HG02623 (cell line): ENCODE measurements at regions not wholly inside any gene's neighbourhood (a gene's known extent, or its start where the extent isn't known, plus 50 kb on each side); places are given as distances from the start of the nearest gene placed in this dataset.

Experiments used
- ATAC-seq: cut with Tn5 transposase; IDR thresholded peaks from one replicate; pipeline ENCODE4 v1.9.1; 2021; ENCODE audit warnings: moderate library complexity; ENCODE audit not compliant: unreplicated experiment

GRCh38 chr2:235139956-235140800 is 188.4 kb downstream of the SH3BP4 start:
- ATAC-seq = no peak

DNA sequence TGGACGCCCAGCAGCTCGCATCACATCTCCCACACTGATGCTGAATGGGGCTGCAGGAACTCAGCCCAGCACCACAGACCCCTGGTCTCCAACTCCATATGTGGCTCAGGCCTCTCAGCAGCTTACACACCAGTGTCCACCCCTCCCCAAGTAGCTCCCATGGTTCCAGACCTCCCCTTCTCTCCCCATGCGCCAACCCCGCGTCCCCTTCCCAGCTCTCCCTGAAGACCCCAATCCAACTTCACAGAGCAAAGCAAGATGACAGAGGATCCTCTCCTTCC is 188.9 kb downstream of the SH3BP4 start:
- no peak for ATAC-seq

GRCh38 chr2:235141411-235142128 is 189.8 kb downstream of the SH3BP4 start:
- no peak for ATAC-seq

DNA sequence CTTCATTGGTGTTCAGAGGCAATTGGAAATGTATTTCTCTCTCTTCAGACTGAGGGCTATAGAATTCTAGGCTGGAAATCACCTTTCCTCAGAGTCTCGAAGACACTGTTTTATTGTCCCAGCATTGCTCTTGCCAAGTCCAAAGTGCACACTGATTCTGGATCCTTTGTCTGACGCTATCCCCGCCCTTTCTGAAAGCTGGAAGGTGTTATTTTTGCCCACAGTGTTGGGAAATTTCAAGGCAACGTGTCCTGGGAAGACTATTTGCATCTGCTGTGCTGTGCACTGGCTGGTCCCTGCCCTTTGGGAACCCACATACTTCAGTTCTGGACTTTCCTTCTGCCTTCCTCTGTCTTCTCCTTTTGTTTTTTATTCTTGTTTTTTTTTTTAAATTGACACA is 190.8 kb downstream of the SH3BP4 start:
- no peak for ATAC-seq

DNA sequence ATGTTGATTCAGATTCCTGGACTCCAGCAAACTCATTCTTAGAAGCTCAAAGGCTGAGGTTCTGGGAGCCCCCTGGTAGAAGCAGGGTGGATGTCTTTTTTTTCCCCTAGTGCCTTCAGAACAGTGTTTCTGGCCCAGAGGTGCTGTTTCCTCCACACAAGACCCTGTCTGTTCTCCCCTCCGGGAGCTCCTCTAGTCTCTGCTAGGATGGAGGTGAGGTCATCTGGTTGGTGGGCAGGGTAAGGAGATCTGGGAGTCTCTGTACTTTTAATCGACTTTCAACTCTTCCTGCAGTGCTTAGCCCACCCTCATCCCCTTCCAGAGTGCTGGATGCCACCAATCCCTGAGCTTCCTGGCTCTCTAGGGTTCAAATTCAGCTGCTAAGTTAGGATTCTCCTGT is 192.0 kb downstream of the SH3BP4 start:
- ATAC-seq = no peak

DNA sequence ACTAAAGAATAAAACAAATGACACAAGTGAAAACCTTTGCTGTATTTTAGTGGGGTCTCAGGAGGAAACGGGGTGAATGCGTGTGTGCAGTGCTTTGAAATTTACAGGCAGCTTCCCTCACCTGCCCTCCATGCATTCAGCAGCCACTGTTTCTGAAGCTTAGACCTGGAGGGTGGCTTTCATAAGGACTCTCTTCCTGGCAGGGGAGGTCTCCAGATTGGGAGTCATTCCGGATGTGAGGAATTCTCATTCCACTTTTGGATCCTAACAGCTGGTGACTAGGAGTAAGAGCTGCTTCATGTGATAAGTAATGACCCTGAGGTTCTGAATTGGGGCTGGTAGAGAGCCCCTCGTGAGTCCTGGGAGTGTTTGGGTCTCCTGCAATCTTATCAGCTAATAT is 192.5 kb downstream of the SH3BP4 start:
- ATAC-seq = no peak

GRCh38 chr2:235146206-235146605 is 194.4 kb downstream of the SH3BP4 start:
- no peak for ATAC-seq

DNA sequence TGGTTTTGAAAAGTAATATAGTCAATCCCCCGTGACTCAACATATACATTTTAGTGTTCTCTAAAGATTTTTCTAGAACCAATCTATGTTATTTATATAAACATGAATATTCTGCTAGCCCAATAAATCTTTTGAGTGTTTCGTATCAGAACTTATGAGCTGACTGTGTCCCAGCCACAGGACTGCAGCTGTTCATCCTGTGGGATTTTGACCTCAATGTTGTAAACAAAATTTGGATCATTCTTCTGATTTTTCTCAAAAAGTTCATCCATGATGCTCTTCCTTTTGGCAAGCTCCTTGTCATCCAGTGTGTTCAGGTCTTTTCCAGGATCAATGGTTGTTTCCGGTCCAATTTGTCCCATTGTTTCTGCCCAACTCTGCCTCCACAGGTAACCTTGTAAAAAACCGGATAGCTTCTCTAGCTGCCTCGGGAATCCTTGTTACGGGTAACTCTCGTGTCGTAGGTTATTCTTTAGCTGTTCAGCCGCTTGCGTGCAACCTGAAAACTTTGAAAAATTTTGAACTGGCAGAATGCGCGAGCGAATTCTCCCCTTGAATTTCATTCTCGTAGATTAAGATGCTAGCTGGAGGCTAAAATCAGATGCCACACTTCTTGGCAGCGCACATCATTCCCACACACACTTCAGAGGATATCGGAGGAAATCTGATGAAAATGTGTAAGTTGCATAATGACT is 195.2 kb downstream of the SH3BP4 start:
- no peak for ATAC-seq

DNA sequence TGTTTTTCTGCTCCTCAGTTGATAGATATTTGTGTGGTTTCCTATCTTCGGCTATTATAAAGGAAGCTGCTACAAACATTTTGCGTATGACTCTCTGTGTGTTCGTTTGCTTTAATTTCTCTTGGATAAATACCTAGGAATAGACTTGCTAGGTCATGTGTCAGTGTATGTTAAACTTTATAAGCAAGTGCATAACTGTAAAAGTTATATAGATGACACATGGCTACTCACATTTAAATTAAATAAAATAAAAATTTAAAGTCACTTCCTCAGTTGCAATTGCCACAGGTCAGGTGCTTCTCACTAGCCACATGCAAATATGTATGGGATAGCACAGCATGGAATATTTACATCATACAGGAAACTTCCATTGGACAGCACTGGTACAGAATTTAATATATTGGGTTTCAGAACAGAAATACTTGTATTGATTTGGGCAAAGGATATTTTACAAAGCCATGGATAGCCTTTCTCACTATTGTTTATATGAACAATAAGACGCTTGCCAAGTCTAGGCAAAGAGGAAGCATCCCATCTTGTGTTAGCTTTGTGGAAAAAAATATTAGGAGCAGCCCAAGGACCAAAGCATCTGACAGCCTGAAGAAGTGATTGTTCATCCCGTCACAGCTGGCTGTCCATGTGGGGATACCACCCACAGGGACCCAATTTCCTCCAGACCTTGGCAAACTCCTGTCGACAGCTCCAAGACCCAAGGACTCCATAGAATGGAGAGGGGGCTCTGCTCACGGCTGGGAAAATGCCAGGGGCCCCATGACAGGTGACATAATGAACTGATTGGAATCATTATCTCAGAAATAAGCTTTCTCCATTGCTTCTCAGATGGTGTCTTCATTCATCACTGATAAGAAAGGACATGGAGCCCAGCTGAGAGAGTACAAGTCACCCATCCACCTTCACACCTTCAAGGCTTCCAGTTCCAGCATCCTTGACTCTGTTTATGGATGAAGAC is 196.7 kb downstream of the SH3BP4 start:
- no peak for ATAC-seq

- no peak for ATAC-seq
These were observed 197.4 kb downstream of the SH3BP4 start for GRCh38 chr2:235149240-235149659.

GRCh38 chr2:235149736-235150135 is 197.9 kb downstream of the SH3BP4 start:
- no peak for ATAC-seq

DNA sequence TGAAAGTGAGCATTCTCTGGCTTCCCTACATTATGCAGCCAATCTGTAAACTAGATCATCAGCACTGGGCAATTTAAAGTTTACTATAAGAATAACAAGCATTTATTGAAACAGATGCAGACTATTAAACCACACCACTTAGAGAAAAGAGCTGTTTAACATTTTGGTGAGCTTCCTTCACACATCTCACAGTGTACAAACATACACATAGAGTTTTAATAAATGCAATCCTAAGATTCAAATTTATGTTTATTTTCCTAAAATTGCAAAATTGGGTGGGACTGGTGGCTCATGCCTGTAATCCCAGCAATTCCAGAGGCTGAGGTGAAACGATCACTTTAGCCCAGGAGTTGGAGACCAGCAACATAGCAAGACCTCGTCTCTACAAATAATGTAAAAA is 199.3 kb downstream of the SH3BP4 start:
- no peak for ATAC-seq

- ATAC-seq = no peak
These were observed 203.3 kb downstream of the SH3BP4 start for GRCh38 chr2:235155163-235155562.

DNA sequence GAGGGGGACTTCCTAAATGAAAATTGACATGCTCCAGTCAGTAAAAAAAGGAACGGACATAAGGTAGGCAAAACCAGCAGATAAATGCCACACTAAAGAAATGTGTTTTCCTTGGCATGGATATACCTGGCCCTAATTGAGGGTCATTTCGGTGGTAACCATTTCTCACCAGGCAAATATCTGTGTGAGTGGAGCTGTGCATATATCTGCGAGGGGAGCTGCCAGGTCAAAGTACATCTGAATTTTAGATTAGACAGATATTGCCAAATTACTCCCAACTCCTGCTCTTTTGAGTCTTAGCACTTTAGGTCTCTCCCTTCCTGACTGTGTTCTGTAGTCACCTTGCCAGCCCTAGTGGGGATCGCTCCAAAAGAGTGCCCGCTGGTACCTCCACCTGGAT is 204.2 kb downstream of the SH3BP4 start:
- ATAC-seq = no peak

GRCh38 chr2:235157746-235158482 is 206.1 kb downstream of the SH3BP4 start:
- no peak for ATAC-seq

- no peak for ATAC-seq
These were observed 208.5 kb downstream of the SH3BP4 start for GRCh38 chr2:235160281-235160810.

- ATAC-seq = no peak
These were observed 209.7 kb downstream of the SH3BP4 start for GRCh38 chr2:235161565-235161964.

DNA sequence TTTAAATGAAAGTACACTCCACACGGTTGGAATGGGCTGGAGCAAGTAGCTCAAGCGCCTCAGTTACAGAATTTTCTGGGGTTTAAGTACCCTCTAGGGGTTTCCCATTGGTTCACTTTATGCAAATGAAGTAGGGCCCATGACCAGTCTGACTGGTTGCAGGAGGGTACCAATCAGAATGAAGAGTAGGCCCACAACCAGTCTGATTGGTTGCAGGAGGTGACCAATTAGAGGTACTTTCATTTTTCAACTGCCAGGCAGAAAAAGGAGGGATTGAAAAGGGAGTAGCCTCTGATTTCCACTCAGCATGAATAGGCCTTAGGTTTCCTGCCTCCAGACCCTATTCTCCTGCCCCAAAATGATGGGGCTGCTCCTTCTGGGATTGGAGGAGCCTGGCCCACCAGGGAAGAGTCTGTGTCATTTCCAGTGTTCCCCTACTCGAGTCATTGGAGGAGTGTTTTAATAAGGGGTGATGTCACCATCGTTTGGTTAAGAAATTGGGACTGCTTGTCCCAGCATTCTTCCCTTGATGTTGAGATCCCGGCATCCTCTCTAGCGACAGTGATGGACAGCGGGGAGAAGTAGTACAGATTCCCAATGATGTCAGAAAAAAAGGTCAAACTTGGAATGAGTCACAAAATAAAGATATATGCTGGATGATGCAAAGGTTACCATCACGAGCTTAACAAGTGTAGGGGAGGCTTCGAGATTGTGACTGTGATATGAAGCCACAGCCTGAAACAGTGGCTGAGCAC is 210.4 kb downstream of the SH3BP4 start:
- ATAC-seq = no peak

GRCh38 chr2:235162837-235163197 is 211.0 kb downstream of the SH3BP4 start:
- no peak for ATAC-seq
